HG02943 (cell line): ENCODE measurements at regions not wholly inside any gene's neighbourhood (a gene's known extent, or its start where the extent isn't known, plus 50 kb on each side); places are given as distances from the start of the nearest gene placed in this dataset.
A peak's percentile ranks its signal among the peaks of the same experiment; 100 is the strongest.

Source experiments
- ATAC-seq: cut with Tn5 transposase; IDR thresholded peaks from one replicate; pipeline ENCODE4 v1.9.1; 2021; ENCODE audit warnings: mild to moderate bottlenecking, low read depth, moderate library complexity; ENCODE audit not compliant: unreplicated experiment

DNA sequence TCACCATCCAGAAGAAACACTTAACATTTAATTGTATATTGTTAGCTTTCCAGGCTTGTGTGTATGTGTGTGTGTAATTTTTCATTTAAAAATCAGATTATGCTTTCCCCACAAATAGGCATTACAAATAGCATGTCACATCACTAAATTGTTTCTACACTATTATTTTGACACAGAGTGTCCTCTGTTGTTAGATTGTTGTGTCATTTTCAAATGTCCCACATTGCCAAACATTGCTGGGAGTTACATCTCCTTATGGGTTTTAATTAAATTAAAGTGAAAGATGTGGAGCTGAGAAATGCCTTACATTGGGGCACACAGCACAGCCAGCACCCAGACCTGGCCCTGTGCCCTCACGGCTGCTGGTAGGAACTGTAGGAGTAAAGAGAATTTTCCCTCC, 295.6 kb downstream of the ZEB1 start:
- no peak for ATAC-seq

DNA sequence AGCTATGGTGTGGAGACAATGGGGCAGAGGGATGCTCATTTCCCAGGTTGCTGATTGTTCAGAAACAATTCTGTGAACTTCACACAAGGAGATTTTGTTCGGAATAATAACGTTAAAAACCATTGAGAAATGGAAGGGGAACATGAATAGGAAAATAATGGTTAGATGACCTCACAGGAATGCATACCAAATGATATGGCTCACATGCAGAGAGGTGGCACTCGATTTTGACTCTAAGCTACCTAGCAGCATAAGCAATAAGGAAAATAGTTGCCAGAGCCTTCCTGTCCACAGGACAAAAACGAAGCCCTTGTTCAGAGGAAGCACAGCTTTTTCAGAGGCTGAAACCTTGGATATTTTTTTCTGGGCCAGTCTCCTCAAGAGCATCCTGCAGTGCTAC, 293.1 kb downstream of the ZEB1 start:
- no peak for ATAC-seq

DNA sequence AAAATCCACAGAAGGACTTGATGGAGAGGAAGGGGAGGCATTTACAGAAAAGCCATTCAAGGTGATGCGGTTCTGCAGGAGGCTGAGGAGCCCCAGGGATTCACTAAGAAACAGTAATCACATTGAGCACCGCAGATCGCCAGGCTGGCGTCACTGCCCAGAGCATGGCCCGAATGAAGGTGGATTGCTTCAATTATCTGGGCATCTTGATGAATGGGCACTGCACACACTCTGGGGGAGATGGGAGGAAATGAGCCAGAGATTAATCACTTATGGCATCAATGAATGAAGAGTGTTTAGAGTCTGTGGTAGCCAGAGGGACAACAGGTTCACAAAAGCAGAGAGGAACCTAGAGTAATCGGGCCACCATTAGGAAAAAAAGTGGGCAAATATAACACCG, 292.1 kb downstream of the ZEB1 start:
- ATAC-seq: no peak

DNA sequence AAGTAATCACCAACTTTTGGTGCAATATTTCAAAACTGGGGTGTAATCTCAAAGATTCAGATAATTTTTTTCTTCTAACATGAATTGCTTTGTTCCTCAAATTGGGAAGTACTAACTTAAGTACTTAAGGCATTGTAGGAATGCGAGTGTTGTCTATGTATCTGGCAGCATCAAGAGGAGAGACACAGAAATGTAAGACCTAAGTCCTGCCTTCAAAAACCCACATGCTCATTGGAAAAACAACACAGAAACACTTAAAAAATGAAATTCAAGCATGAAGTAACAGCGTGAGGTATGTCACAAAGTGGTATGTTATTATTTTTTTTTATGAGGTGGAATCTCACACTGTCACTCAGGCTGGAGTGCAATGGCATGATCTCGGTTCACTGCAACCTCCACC, 288.5 kb downstream of the ZEB1 start:
- no peak for ATAC-seq

DNA sequence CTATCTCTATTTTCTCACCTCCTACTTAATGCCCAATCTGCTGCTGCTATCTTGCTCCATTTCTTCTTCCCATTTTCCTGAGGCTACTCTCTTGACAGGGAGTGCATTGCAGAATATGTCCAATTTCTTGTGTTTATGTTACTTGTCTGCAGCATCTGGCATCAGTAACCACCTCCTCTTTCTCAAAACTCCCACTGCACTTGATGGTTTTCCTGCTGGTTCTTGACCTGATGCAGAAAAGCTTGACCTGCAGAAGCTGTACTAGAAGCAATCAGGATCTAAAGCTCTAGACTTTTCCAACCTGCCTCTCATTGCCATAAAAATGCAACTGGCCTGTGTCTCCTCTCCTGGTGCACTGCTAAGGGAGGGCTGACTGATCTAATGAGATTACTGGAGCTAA, 287.8 kb downstream of the ZEB1 start:
- no peak for ATAC-seq

DNA sequence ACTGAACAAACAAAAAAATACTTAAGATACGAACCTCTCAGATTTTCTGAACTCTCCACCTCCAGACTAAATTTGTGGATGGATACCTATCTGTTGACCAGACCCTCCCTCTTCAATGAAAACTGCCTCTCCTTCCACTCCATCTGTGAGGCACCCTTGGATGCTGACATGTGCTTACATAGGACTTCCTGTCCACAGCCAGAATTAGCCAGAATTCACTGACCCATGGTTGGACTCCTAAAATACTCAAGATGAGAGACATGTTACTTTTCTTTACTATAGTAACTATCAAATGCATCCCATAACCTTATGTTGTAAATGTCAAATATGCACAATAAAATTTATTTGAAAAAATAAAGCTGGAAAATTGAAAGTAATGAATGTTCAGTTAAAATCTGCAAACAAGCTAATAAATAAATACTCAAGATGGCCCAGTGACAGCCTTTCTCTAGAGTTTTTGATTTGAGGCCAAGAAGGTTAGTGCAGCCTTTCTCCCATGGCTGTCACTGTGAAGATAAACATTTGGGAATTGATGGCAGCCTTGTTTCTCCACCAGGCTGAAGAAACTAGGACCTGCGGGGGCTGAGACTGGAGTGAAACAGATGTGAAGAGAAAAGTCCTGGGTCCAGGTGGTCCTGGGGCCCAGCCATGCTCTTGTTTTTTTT, 287.0 kb downstream of the ZEB1 start:
- ATAC-seq: no peak

DNA sequence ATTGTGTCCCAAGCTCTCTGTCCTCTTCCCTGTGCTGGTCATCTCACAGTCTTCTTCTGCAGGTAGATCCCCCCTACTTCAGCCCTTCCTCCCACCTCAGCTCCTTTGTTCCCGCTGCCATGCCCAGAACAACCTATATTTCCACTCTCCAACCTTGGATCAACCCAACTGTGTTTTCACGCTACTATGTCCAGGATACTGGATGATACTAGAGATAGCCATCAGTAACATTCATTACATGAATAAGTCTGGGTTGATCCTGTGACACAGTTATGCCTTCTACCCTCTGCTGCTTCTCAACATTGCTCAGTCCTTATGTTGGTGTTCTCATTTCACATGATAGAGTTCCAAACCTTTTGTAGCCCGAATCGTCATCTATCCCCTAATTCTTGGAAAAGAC, 286.4 kb downstream of the ZEB1 start:
- no peak for ATAC-seq

DNA sequence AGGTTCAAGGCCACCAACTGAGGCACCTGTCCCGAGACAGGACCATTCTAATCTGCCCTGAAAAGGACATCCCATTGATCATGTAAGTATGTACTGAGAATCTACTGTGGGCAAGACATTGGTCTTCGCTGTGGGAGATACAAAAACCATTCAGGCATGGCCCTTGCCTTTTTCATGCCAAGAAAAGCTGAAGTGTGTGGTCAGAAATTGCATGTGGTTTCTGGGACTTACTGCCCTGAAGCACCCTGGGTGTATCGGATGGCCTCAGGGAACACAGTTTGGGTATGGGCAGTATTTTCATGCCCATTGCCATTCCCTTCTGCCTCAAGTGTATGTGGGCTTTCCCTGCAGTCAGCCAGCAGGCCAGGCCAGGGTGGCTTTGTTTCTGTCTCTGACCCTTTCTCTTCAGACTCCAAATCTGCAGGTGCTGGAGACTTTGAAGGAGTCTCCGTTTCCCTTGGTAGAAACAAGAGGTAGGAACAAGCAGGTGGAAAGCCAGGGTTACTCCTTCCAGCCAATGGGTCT, 285.7 kb downstream of the ZEB1 start:
- ATAC-seq: no peak

DNA sequence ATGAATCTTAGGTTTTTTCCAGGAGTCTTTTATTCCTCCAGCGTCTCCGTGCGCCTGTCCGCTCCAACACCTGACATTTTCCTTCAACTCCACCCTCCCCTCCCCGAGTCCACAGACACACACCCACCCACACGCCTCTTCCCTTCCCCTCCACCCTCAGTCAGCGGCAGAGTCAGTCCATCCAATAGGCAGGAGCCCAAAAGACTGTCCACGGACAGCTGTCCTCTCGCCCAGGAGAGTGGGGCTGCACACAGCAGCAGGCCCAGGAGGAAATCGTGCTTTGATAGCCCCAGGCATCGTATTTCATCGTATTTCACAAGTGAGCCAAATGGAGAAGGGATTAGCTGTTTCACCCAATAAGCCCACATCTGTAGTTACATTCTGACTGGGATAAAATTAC, 285.1 kb downstream of the ZEB1 start:
- no peak for ATAC-seq

DNA sequence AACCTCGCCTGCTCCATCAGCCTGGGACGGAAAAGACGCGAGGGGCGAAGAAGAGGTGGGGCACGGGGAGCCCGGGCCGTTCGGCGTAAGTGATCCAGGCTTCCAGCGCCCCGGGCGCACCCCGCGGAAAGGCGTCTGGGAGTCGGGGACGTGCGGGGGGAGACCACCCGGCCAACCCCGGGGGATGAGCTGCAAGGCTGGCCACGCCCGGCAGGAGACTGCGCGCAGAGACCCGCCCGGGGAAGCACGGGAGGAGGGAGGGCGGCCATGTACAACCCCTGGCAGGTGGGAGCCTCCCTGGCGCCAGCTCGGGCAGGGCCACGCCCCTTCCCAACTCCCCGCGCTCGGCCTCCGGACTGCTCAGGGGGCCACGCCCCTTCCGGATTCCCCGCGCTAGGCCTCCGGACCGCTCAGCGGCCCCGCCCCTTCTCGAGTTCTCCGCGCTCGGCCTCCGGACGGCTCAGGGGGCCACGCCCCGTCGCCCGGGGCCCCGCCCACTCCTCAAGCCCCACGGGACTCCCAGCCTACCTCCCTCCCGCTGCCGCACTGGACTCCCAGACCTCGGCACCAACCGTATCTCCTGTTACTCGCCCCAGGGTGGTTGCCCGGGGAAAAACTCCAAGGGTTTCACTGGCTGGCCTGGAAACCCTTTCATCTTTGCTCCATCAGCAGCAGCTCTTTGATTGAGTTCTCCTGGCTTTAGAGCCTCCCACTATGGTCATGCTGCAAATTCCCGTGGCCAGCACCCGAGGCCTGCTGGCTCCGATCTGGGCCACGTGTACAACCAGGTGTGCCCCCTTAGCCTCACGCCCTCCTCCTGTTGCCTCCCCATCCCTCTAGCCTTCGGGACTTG, 284.4 kb downstream of the ZEB1 start:
- ATAC-seq: peak; percentile 96

DNA sequence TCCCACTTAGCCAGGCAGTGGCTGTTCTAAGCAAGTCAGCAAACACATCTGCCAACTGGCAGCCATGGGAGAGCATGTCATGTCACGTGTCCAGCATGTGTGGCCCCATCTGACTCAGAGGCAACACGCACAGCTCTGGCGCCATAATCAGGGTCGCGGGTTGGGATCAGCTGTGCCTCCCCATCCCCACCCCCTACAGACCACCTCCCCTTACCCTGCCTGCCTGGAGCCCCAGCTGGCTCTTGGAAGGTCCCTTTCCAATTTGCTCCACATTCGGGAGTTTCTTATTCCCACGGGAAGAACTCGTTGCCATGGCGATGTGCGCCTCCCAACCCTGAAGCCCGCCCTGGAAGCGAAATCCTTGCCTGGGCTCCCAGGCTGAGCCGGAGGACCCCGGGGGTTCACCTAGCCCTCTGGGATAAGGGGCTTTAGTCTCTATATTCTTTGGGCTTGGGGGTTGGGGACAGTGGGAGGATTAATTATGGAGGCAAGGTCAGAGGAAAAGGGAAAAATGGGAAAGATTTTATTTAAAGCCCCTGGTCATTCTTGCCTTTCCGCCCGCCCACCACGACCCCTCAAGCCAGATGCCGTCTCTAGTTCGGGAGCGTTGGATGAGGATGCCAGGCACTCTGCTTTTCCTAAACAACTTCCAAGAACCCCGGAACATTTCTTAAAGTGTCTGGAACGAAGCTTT, 283.7 kb downstream of the ZEB1 start:
- ATAC-seq: no peak

DNA sequence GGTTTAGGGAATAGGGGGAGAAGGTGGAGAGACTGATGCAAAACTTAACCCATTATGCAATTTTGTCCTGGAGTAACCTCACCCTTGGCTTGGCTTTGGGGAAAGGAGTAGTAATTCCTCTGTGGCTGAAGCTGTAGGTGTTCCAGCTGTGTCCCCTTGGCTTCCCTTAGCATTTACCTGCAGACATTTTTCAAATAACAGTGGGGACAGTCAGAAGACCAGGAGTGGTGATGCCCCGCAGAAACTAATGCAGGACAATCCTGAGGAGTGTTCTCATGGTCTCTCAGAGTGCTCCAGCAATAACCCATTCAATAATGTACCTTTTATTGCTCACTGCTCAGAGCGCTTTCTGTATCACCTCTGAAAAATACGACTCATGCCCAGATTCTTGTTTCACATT, 282.1 kb downstream of the ZEB1 start:
- no peak for ATAC-seq

DNA sequence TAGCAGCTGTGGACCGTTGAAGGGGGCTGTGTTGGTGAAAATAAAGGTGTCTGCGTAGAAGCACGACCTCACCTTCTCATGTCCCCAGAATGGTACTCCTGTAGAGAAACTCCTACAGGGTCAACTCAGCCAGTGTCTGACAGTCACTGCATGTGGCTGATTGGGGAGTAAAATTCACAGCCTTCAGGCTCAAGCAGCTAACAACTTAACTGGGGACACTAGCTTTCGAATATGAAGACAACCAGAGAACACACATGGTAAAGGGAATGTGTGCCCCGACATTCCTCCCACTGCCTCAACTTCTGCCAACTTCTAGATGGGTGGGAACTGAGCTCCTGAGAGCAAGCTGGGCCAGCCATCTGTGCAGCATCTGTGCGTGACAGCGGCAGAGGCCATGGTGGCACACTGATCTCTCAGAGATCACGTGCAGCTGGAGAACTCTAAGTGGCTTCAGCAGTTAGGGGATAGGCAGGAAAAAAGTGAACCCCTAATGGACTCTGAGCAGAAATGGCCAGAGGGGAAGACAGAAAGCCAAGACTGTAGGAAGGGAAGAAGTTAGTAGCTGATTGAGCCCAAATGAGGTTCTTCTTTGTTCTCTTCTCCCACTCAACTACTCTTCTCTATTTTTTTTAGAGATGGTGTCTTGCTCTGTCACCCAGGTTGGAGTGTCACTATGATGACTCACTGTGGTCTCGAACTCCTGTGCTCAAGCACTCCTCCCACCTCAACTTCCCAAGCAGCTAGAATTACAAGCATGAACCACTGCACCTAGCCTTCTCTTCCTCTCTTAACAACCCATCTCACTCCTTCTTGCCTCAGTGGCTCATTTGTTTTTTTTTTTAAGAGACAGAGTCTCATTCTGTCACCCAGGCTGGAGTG, 280.8 kb downstream of the ZEB1 start:
- ATAC-seq: no peak

DNA sequence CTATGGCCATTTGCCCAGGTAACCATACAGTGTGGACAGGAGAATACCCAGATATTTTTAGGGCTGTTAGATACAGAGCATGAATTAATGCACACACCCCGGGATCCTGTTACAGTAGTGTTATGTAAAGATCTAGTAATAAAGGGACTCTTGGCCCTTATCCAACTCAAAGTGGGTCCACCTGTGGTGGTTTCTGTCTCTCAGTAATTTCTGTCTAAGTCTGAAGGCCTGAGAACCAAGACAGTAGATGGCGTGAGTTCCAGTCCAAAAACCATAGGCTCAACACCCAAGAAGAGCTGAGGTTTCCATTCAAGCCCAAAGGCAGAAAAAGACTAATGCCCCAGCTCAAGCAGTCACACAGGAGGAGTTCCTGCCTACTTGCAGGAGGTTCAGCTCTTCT, 277.7 kb downstream of the ZEB1 start:
- no peak for ATAC-seq

DNA sequence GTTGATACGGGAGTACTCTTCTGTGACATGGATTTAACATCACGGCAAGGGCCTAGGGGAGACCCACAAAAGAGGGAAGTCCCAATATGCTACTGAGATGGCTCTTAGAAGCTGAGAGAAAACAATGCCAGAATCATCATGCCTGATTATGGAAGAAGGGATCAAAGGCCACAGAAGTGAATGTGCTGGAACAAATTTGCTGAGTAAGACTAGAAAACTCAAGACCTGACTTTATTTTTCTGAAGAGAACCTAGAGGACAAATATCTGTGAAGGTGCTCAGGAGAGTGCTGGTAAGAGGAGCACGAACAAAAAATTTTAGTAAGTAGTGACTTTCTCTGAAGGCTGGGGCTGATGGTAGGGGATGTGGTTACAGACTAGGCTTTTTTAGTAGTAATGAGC, 277.0 kb downstream of the ZEB1 start:
- ATAC-seq: no peak

DNA sequence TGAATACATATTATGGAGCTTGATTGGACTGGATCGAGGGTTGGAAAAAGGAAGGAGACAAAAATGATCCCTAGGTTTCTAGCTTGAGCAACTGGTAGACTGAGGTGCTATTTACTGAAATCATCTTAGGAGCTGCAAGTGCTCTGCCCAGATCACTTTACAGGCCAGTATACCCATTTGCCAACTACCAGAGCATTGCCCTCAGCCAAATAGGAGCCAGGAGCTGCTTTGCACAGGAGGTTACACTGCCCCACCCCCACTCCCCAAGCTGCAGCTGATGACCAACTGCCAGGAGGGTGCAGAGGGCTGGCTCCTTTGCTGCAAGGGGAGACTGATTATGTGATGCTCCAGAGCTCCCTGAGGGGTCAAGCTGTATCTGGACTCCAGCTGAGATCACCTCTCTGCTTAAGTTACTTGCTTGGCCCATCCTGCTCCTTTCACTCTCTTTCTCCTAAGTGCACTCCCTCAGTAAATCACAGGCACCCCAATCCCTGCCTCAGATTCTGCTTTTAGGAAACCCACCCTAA, 275.4 kb downstream of the ZEB1 start:
- ATAC-seq: no peak

DNA sequence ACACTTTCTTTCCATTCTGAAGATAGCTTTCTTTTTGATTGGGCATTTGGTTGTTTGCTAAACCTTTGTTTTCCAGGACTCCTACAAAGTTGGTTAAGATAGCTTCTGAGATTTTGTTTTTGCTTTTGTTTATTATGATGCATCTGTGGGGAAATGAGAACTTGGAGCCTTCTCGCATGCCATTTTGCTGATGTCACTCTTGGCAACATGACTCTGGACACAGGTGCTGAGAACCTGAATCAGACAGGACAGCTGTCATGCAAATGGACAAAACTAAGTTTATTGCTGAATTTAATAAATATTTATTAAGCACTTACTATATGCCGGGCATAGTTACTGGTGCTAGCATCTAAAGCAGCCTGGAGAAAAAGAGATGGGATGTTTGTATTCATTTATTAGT, 274.1 kb downstream of the ZEB1 start:
- ATAC-seq: no peak

DNA sequence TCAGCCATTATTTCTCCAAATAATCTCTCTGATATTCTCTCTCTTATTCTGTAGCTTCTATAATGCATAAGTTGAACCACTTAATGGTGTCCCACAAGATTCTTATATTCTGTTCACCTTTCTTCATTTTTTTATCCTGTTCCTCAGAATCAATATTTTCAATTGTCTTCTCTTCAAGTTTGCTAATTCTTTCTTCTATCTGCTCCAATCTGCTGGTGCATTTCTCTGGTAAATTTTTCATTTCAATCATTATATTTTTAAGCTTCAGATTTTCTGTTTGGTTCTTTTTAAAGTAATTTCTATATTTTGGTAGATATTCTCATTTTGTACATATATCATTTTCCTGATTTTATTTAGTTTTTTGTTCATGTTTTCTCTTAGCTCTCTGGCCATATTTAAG, 272.6 kb downstream of the ZEB1 start:
- ATAC-seq: no peak

DNA sequence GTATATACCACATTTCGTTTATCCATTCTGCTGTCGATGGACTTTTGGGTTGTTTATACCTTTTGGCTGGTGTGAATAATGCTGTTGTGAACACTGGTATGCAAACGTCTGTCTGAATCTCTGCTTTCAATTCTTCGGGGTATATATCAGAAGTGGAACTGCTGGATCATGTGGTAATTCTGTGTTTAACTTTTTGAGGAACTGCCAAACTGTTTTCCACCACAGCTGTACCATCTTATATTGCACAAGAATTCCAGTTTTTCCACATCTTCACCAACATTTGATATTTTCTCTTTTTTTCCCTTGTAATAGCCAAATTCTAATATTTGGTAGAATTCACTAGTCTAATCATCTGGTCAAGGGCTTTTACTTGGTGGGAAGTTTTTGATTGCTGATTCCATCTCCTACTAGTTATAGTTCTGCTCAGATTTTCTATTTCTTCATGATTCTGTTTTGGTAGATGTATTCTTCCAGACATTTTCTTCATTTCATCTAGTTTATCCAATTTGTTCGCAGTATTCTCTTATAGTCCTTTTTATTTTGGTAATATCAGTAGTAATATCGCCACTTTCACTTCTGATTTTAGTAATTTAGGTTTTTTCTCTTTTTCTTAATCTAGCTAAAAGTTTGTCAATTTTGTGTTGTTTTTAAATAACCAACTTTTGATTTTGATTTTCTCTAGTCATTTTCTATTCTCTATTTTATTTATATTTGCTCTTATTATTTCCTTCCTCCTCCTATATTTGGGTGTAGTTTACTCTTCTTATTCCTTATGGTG, 271.2 kb downstream of the ZEB1 start:
- ATAC-seq: no peak
